HepG2 (cell line): ENCODE measurements at regions not wholly inside any gene's neighbourhood (a gene's known extent, or its start where the extent isn't known, plus 50 kb on each side); places are given as distances from the start of the nearest gene placed in this dataset.
A peak's percentile ranks its signal among the peaks of the same experiment; 100 is the strongest.

Experiments used
- ATAC-seq: fragments of 200-7000 bp; cut with Tn5 transposase; 3 replicates; pipeline ENCODE4 v1.9.1; 2020; ENCODE audit warnings: mild to moderate bottlenecking, moderate library complexity
- BruUV-seq: library from RNA; stranded (reverse); fragments of 400-500 nt; replicated peaks from 2 replicates; lab custom pipeline; 2021; lab: Mats Ljungman, UMichigan
- CTCF ChIA-PET: fragments of 300-600 bp; formaldehyde crosslinking; extraction: SDS; loops from one replicate; lab custom pipeline; 2021; ENCODE audit warnings: low total read pairs, inconsistent platforms, low intra/inter-chr PET ratio; lab: Yijun Ruan, JAX
- POLR2A ChIA-PET: fragments of 350-600 bp; sonication (Branson Sonifier 250); formaldehyde crosslinking; loops from one replicate; lab custom pipeline; 2020; ENCODE audit warnings: antibody characterized with exemption, inconsistent platforms; lab: Yijun Ruan, JAX
- DNase-seq: peaks from one replicate; pipeline ENCODE4 v3.0.0-alpha.2; 2015; ENCODE audit warnings: low spot score
- FAIRE-seq: peaks from 3 replicates; lab custom pipeline; 2011; peaks lifted over from hg19 to GRCh38; lab: Jason Lieb, UNC
- H2AFZ ChIP-seq: one replicate; pipeline ENCODE4 v1.6.1; 2011; ENCODE audit warnings: low read length, inconsistent platforms
- H3K27ac ChIP-seq: fragments of 300-600 bp; 3 replicates; pipeline ENCODE4 v1.8.0; 2011; ENCODE audit warnings: mixed run types, mild to moderate bottlenecking, mixed read lengths, low read length, inconsistent platforms; ENCODE audit not compliant: insufficient read depth; ENCODE audit errors: extremely low read length
- H3K27me3 ChIP-seq, 2 experiments: fragments of 200-600 bp in 1 of 2; 2 replicates in 1 of 2; 3 replicates in 1 of 2; pipeline versions ENCODE4 v1.6.0 to v1.8.0; 2011; ENCODE audit warnings: low read length in 2 of 2, mild to moderate bottlenecking in 2 of 2, moderate library complexity in 2 of 2, inconsistent platforms in 1 of 2; ENCODE audit not compliant: insufficient read depth in 2 of 2, control insufficient read depth in 1 of 2
- H3K36me3 ChIP-seq, 2 experiments: fragments of 200-600 bp in 1 of 2; replicated peaks in 1 of 2; 2 replicates in 1 of 2; 3 replicates in 1 of 2; pipeline versions ENCODE4 v1.5.1 to v1.8.0; 2011; ENCODE audit warnings: low read length in 2 of 2, inconsistent platforms in 1 of 2; ENCODE audit not compliant: insufficient read depth in 2 of 2, control insufficient read depth in 1 of 2
- H3K4me1 ChIP-seq: 2 replicates; pipeline ENCODE4 v1.5.1; 2012; ENCODE audit warnings: low read length, inconsistent platforms; ENCODE audit not compliant: insufficient read depth
- H3K4me2 ChIP-seq: 2 replicates; pipeline ENCODE4 v1.6.0; 2011; ENCODE audit warnings: low read depth, low read length, inconsistent platforms
- H3K4me3 ChIP-seq, 3 experiments: fragments of 200-600 bp in 1 of 3; sonication (generic), shearing (Covaris generic) in 1 of 3; replicated peaks in 1 of 3; 2 replicates each; pipeline ENCODE4 v1.5.1; 2011 to 2016; ENCODE audit warnings: low read length in 3 of 3, inconsistent platforms in 2 of 3, low read depth in 2 of 3, mild to moderate bottlenecking in 2 of 3, control low read depth in 1 of 3, mixed read lengths in 1 of 3; ENCODE audit not compliant: insufficient read depth in 1 of 3
- H3K79me2 ChIP-seq: one replicate; pipeline ENCODE4 v1.6.1; 2011; ENCODE audit warnings: low read length, inconsistent platforms; ENCODE audit not compliant: insufficient read depth
- H3K9ac ChIP-seq: 2 replicates; pipeline ENCODE4 v1.6.0; 2011; ENCODE audit warnings: mild to moderate bottlenecking, low read depth, low read length, inconsistent platforms; ENCODE audit not compliant: insufficient read depth
- H3K9me3 ChIP-seq: 2 replicates; pipeline ENCODE4 v1.5.1; 2012; ENCODE audit warnings: mild to moderate bottlenecking, low read length
- H4K20me1 ChIP-seq: 2 replicates; pipeline ENCODE4 v1.6.0; 2011; ENCODE audit warnings: inconsistent platforms, mild to moderate bottlenecking, low read length, moderate library complexity; ENCODE audit not compliant: insufficient read depth
- KAT8 ChIP-seq: IDR thresholded peaks from 2 replicates; pipeline ENCODE4 v1.6.1; 2016; ENCODE audit warnings: missing genetic modification reagents, missing compliant biosample characterization
- MTF2 ChIP-seq: sonication (generic); formaldehyde crosslinking; IDR thresholded peaks from 2 replicates; pipeline ENCODE4 v1.5.0; 2020; ENCODE audit warnings: missing genetic modification reagents, borderline replicate concordance
- NR2F6 ChIP-seq, 2 experiments: IDR thresholded peaks; 2 replicates each; pipeline ENCODE4 v1.6.1; 2016; ENCODE audit warnings: antibody characterized with exemption in 1 of 2, mild to moderate bottlenecking in 1 of 2
- SMARCC2 ChIP-seq: fragments of 450-650 bp; IDR thresholded peaks from 2 replicates; pipeline ENCODE4 v1.6.1; 2017; ENCODE audit warnings: antibody characterized with exemption, mild to moderate bottlenecking
- ZNF124 ChIP-seq: sonication (generic); formaldehyde crosslinking; IDR thresholded peaks from 2 replicates; pipeline ENCODE4 v1.4.0; 2020; ENCODE audit warnings: missing genetic modification reagents
- ZNF343 ChIP-seq: sonication (generic); formaldehyde crosslinking; IDR thresholded peaks from 2 replicates; pipeline ENCODE4 v1.4.0; 2020; ENCODE audit warnings: mild to moderate bottlenecking, missing genetic modification reagents
- ZNF780A ChIP-seq: sonication (generic); formaldehyde crosslinking; IDR thresholded peaks from 2 replicates; pipeline ENCODE4 v1.8.0; 2022; ENCODE audit warnings: mild to moderate bottlenecking, missing genetic modification reagents, moderate library complexity
- WGBS: methylation state at CpG from one replicate; pipeline ENCODE4 v1.1.6; 2017; ENCODE audit warnings: low lambda C conversion rate; 5-methylcytosine and 5-hydroxymethylcytosine counted together
- in situ Hi-C: cut with HindIII; loops from 2 replicates; pipeline ENCODE4 v1.10.0; 2017; ENCODE audit warnings: low pct_unique_long_range_greater_than_20kb; ENCODE audit not compliant: extremely low pct_ligation_motif_present
- intact Hi-C: fragments of 100-400 bp; cut with micrococcal nuclease; formaldehyde crosslinking; loops from one replicate; pipeline ENCODE4 v1.10.0; 2022; ENCODE audit not compliant: unreplicated experiment
- TF ChIP-seq, protein P1 (sequence below): sonication (generic); formaldehyde crosslinking; IDR thresholded peaks from 2 replicates; pipeline ENCODE4 v1.9.0; 2021; ENCODE audit warnings: missing genetic modification reagents, mild to moderate bottlenecking, borderline replicate concordance
- TF ChIP-seq, protein P2 (sequence below): sonication (generic); formaldehyde crosslinking; IDR thresholded peaks from 2 replicates; pipeline ENCODE4 v1.5.1; 2020; ENCODE audit warnings: missing genetic modification reagents, mild to moderate bottlenecking, borderline replicate concordance
- TF ChIP-seq, protein P3 (sequence below): sonication (generic); formaldehyde crosslinking; IDR thresholded peaks from 2 replicates; pipeline ENCODE4 v1.9.0; 2021; ENCODE audit warnings: missing genetic modification reagents, borderline replicate concordance
- TF ChIP-seq, protein P4 (sequence below): sonication (generic); formaldehyde crosslinking; IDR thresholded peaks from 2 replicates; pipeline ENCODE4 v1.8.1; 2023; ENCODE audit warnings: mild to moderate bottlenecking, missing genetic modification reagents
- TF ChIP-seq, protein P5 (sequence below): sonication (generic); formaldehyde crosslinking; IDR thresholded peaks from 2 replicates; pipeline ENCODE4 v1.5.0; 2020; ENCODE audit warnings: missing genetic modification reagents

DNA sequence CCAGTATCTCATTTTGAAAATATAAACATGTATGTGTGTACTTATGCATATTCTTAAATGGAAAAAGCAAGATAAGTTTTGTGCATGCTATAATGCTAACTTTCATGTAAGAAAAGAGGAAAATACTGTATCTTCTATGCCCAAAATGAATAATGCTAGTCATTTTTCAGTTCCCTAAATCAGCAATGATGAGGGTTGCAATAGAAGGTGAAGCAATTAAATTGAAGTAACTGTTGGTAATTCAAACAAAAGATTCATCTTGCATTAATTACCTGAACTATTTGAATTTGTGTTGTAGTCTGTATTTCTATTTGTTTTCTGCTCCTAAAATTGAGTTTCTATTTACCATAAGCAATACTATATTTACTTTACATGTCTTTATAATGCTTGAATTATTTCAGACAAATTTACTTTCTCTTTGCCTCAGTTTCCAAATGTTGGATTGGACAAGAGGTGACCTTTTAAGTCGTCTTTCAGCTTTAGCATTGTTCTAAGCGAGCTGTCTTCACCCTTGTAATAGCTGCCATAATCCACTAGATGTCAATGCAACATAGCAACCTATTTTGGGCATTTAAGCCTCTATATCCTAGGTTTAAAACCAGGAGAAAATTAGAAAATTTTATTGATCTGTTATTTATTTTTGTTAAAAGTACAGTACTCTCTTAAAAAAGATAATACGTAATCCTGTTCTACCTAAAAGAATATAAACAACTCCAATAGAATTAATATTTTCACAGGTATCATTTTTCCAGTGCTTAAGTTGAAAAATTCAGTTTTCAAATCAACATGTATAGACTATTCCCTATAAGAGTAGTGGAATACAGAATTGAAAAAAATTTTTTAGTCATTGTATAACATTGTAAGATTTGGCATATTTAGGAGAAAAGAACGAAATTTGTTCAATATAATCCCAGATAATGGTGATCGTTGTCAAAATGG is 52.3 kb upstream of the IFNGR1 start:
- H3K27ac ChIP-seq = no peak overlapping the region
- CTCF ChIA-PET = interaction anchor here (0.7 to 3.2 kb wide), 9 partner anchors 43 to 369 kb away, joined by 3 to 50 read pairs (median 8); no protein-coding TSS in a partner anchor
- no peak overlapping the region for H3K4me3 ChIP-seq
- FAIRE-seq (peak; percentile 93), ATAC-seq (peak; percentile 85), DNase-seq (peak; percentile 75)
- no TSS peak for BruUV-seq
- no peaks in the 10 kb centered on the region for H3K4me1 ChIP-seq
- no peak overlapping the region for H3K4me2 ChIP-seq
- 24% methylated on average over 5 of the region's 5 CpGs for WGBS
- H3K79me2 ChIP-seq = no peaks in the 10 kb centered on the region
- POLR2A ChIA-PET = no interaction called here
- in situ Hi-C loops = loop anchor here (5.0 to 10.0 kb wide), 2 partner anchors 313 to 371 kb away; no protein-coding TSS in a partner anchor
- H3K9me3 ChIP-seq = no peaks in the 10 kb centered on the region
- intact Hi-C loops = loop anchor here (1.0 to 10.0 kb wide), 9 partner anchors 43 to 733 kb away; no protein-coding TSS in a partner anchor
- no peaks in the 10 kb centered on the region for H3K36me3 ChIP-seq
- H2AFZ ChIP-seq = no peak overlapping the region
- no peak overlapping the region for H3K9ac ChIP-seq
- no peaks in the 10 kb centered on the region for H3K27me3 ChIP-seq
- no peaks in the 10 kb centered on the region for H4K20me1 ChIP-seq
- TF ChIP-seq NR2F6 (IDR thresholded peaks at IDR 0.05) (no peak), NR2F6 (CRISPR knock-in tag; IDR thresholded peaks at IDR 0.05) (peak; percentile 25; the same call in 1 of the 2 replicates), ZNF780A (no peak), MTF2 (CRISPR knock-in tag) (no peak), KAT8 (CRISPR knock-in tag) (0 out of 2 replicates have a peak, but pooled peaks have one; percentile 34), SMARCC2 (no peak), ZNF343 (no peak), ZNF124 (no peak)
- TF ChIP-seq, protein P1, sequence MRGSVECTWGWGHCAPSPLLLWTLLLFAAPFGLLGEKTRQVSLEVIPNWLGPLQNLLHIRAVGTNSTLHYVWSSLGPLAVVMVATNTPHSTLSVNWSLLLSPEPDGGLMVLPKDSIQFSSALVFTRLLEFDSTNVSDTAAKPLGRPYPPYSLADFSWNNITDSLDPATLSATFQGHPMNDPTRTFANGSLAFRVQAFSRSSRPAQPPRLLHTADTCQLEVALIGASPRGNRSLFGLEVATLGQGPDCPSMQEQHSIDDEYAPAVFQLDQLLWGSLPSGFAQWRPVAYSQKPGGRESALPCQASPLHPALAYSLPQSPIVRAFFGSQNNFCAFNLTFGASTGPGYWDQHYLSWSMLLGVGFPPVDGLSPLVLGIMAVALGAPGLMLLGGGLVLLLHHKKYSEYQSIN (CRISPR knock-in tag) = no peak
- TF ChIP-seq, protein P2, sequence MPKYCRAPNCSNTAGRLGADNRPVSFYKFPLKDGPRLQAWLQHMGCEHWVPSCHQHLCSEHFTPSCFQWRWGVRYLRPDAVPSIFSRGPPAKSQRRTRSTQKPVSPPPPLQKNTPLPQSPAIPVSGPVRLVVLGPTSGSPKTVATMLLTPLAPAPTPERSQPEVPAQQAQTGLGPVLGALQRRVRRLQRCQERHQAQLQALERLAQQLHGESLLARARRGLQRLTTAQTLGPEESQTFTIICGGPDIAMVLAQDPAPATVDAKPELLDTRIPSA (CRISPR knock-in tag) = no peak
- TF ChIP-seq, protein P3, sequence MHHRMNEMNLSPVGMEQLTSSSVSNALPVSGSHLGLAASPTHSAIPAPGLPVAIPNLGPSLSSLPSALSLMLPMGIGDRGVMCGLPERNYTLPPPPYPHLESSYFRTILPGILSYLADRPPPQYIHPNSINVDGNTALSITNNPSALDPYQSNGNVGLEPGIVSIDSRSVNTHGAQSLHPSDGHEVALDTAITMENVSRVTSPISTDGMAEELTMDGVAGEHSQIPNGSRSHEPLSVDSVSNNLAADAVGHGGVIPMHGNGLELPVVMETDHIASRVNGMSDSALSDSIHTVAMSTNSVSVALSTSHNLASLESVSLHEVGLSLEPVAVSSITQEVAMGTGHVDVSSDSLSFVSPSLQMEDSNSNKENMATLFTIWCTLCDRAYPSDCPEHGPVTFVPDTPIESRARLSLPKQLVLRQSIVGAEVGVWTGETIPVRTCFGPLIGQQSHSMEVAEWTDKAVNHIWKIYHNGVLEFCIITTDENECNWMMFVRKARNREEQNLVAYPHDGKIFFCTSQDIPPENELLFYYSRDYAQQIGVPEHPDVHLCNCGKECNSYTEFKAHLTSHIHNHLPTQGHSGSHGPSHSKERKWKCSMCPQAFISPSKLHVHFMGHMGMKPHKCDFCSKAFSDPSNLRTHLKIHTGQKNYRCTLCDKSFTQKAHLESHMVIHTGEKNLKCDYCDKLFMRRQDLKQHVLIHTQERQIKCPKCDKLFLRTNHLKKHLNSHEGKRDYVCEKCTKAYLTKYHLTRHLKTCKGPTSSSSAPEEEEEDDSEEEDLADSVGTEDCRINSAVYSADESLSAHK (CRISPR knock-in tag) = no peak
- TF ChIP-seq, protein P4, sequence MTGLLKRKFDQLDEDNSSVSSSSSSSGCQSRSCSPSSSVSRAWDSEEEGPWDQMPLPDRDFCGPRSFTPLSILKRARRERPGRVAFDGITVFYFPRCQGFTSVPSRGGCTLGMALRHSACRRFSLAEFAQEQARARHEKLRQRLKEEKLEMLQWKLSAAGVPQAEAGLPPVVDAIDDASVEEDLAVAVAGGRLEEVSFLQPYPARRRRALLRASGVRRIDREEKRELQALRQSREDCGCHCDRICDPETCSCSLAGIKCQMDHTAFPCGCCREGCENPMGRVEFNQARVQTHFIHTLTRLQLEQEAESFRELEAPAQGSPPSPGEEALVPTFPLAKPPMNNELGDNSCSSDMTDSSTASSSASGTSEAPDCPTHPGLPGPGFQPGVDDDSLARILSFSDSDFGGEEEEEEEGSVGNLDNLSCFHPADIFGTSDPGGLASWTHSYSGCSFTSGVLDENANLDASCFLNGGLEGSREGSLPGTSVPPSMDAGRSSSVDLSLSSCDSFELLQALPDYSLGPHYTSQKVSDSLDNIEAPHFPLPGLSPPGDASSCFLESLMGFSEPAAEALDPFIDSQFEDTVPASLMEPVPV = no peak
- TF ChIP-seq, protein P5, sequence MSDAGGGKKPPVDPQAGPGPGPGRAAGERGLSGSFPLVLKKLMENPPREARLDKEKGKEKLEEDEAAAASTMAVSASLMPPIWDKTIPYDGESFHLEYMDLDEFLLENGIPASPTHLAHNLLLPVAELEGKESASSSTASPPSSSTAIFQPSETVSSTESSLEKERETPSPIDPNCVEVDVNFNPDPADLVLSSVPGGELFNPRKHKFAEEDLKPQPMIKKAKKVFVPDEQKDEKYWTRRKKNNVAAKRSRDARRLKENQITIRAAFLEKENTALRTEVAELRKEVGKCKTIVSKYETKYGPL (CRISPR knock-in tag) = no peak
